Lower lobe of right lung (tissue), 2 donors: ENCODE measurements at regions not wholly inside any gene's neighbourhood (a gene's known extent, or its start where the extent isn't known, plus 50 kb on each side); places are given as distances from the start of the nearest gene placed in this dataset.
A peak's percentile ranks its signal among the peaks of the same experiment; 100 is the strongest.

ENCODE experiments used
- ATAC-seq, 2 donors: fragments of 200-7000 bp; cut with Tn5 transposase; one replicate each; pipeline ENCODE4 v1.9.1; 2020 to 2022; ENCODE audit warnings: mild to moderate bottlenecking in 2 of 2, moderate library complexity in 2 of 2
- DNase-seq: peaks from one replicate; pipeline ENCODE4 v3.0.0-alpha.2; 2020
- H3K27ac ChIP-seq: fragments of 200-600 bp; one replicate; pipeline ENCODE4 v1.8.0; 2022
- H3K27me3 ChIP-seq: fragments of 200-600 bp; one replicate; pipeline ENCODE4 v1.8.0; 2022; ENCODE audit warnings: low read depth
- H3K36me3 ChIP-seq: fragments of 200-600 bp; one replicate; pipeline ENCODE4 v1.8.0; 2022; ENCODE audit warnings: mild to moderate bottlenecking
- H3K4me1 ChIP-seq: fragments of 200-600 bp; one replicate; pipeline ENCODE4 v1.8.0; 2022
- H3K4me3 ChIP-seq: fragments of 200-600 bp; one replicate; pipeline ENCODE4 v1.8.0; 2022; ENCODE audit warnings: mild to moderate bottlenecking
- H3K9me3 ChIP-seq: fragments of 200-600 bp; one replicate; pipeline ENCODE4 v1.8.0; 2022
- intact Hi-C: fragments of 100-400 bp; cut with DNase I; formaldehyde crosslinking; loops from one replicate; pipeline ENCODE4 v1.11.0; 2022
- TF ChIP-seq, protein P1 (sequence below): fragments of 200-600 bp; IDR thresholded peaks from one replicate; pipeline ENCODE4 v1.8.0; 2022; ENCODE audit warnings: antibody characterized with exemption, mild to moderate bottlenecking
- donor health status: DM: no; HTN: yes; CAD: no; lungs with severe emphysema.

DNA sequence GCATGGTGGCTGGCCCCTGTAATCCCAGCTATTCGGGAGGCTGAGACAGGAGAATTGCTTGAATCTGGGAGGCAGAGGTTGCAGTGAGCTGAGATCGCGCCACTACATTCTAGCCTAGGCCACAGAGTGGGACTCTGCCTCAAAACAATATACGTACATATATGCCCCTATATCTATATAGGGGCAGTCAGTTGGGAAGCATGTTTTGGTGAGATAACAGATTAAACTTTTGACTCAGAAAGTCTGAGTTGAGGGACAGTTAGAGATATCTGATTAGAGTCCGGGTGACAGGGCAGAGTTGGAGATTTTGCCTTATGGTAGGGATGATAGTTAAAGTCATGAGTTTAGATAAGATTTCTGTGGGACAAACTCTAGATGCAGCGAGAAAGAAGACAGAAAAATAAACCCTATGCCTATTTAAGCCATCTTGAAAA is 71.8 kb upstream of the ALDH1A1 start:
- H3K4me3 ChIP-seq: no peak overlapping the region
- H3K36me3 ChIP-seq: no peaks in the 10 kb centered on the region
- peaks cover 5% of the 10 kb centered on the region for H3K4me1 ChIP-seq
- TF ChIP-seq, protein P1, sequence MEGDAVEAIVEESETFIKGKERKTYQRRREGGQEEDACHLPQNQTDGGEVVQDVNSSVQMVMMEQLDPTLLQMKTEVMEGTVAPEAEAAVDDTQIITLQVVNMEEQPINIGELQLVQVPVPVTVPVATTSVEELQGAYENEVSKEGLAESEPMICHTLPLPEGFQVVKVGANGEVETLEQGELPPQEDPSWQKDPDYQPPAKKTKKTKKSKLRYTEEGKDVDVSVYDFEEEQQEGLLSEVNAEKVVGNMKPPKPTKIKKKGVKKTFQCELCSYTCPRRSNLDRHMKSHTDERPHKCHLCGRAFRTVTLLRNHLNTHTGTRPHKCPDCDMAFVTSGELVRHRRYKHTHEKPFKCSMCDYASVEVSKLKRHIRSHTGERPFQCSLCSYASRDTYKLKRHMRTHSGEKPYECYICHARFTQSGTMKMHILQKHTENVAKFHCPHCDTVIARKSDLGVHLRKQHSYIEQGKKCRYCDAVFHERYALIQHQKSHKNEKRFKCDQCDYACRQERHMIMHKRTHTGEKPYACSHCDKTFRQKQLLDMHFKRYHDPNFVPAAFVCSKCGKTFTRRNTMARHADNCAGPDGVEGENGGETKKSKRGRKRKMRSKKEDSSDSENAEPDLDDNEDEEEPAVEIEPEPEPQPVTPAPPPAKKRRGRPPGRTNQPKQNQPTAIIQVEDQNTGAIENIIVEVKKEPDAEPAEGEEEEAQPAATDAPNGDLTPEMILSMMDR: no peak
- H3K27ac ChIP-seq: no peak overlapping the region
- H3K27me3 ChIP-seq: no peaks in the 10 kb centered on the region
- intact Hi-C loops: loop anchor here (5.0 kb wide), 1 partner anchor 167 kb away; no protein-coding TSS in a partner anchor
- H3K9me3 ChIP-seq: no peaks in the 10 kb centered on the region
- ATAC-seq (no peak), DNase-seq (no peak)

DNA sequence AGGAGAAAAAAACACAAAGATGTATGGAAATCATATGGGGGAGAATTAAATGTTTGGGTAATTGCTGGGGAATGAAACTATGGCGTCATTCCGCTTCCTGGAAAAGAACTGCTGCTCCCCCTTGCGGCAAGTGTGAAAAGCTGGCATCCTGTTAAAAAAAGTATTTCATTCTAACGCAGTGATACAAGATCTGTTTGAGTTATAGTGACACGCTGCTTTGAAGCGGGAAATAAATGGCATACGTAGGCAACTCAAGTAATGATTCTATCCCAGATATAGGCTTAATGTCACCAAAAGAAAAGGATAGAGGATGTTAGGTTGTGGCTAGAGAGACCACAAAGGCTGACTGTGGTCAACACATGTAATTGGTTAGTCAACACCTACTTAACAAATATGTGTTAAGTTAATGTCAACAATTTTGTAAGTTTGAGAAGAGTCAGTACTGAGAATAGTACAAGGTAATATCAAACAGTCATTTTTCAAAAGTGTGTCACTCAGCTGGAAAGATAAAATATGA is 70.2 kb upstream of the ALDH1A1 start:
- Histone ChIP-seq H3K36me3 (no peaks in the 10 kb centered on the region), H3K27ac (no peak overlapping the region), H3K27me3 (no peaks in the 10 kb centered on the region), H3K4me3 (no peak overlapping the region), H3K4me1 (peaks cover 5% of the 10 kb centered on the region), H3K9me3 (no peaks in the 10 kb centered on the region)
- ATAC-seq: peak; percentile 58 to 79
- intact Hi-C loops: loop anchor here (5.0 kb wide), 1 partner anchor 166 kb away; no protein-coding TSS in a partner anchor
- TF ChIP-seq, protein P1: peak; percentile 80
- no peak for DNase-seq

DNA sequence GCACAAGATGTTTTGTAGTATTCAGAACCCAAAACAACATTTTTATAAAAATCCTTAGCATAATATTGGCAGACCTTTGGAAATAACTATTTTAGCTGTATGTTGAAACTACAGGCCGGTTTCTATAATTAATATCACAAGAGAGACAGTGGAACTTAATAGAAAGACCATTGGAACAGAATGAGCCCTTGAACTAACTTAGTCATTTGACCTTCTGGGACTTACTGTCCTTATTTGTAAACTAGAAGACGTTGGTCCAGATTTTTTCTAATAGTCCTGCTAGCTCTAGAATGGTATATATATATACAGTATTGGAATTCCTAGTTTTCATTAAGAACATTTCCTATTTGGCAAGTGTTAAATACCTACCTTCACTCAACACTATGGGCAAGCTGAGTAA is 69.5 kb upstream of the ALDH1A1 start:
- intact Hi-C loops: loop anchor here (5.0 kb wide), 1 partner anchor 165 kb away; no protein-coding TSS in a partner anchor
- no peak overlapping the region for H3K4me3 ChIP-seq
- no peak overlapping the region for H3K27ac ChIP-seq
- H3K36me3 ChIP-seq: no peaks in the 10 kb centered on the region
- peaks cover 5% of the 10 kb centered on the region for H3K4me1 ChIP-seq
- no peak for ATAC-seq
- no peaks in the 10 kb centered on the region for H3K27me3 ChIP-seq
- TF ChIP-seq, protein P1: no peak
- DNase-seq: no peak
- no peaks in the 10 kb centered on the region for H3K9me3 ChIP-seq

DNA sequence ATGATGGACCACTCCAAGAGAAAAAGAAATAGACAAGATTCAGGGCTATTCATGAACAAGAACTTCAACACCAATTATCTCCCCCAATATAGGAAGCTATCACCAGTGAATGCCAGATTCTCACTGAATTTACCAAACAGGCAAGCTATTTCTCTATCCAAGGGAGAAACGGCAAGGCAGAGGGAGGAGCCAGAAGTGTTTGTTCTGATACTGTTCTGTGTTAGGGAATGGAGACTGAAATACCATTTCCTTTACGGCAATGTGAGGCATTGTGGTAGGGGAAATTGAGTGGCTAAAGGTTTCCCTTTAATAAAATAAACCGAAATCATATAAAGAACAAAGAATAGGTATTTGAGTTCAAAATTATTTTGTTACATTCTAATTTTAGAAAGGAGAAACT is 68.0 kb upstream of the ALDH1A1 start:
- ATAC-seq: no peak
- Histone ChIP-seq H3K27ac (no peak overlapping the region), H3K9me3 (no peaks in the 10 kb centered on the region), H3K36me3 (no peaks in the 10 kb centered on the region), H3K27me3 (no peaks in the 10 kb centered on the region), H3K4me1 (peaks cover 5% of the 10 kb centered on the region), H3K4me3 (no peak overlapping the region)
- TF ChIP-seq, protein P1: no peak
- no peak for DNase-seq
- intact Hi-C loops: loop anchor here (5.0 kb wide), 1 partner anchor 164 kb away; no protein-coding TSS in a partner anchor

DNA sequence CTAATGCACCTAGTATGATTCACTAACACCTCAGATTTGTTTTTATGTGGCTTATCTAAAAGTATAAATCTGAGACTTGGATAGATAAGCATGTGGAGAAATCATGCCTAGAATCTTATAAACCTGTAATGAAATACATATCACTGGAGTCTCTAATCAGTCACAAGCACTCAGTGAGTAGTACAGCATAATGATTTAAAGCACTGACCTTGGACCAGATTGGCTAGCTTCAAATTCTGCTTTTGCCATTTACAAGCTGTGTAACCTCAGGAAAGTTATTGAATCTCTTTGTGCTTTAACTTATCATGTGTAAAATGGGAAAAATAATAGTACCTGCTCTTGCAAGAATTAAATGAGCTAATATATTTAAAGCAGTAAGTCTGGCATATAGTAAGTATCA is 61.2 kb upstream of the ALDH1A1 start:
- Histone ChIP-seq H3K36me3 (no peaks in the 10 kb centered on the region), H3K4me3 (no peak overlapping the region), H3K4me1 (no peaks in the 10 kb centered on the region), H3K9me3 (no peaks in the 10 kb centered on the region), H3K27me3 (no peaks in the 10 kb centered on the region), H3K27ac (no peak overlapping the region)
- DNase-seq (no peak), ATAC-seq (no peak)
- intact Hi-C loops: no loop called here
- TF ChIP-seq, protein P1: no peak
